ENCODE measurements at regions not wholly inside any gene's neighbourhood (a gene's known extent, or its start where the extent isn't known, plus 50 kb on each side); places are given as distances from the start of the nearest gene placed in this dataset.
"Not testable (repeated sequence)": the region's sequence is repeated elsewhere in the genome, so short reads cannot be mapped to it uniquely, and the experiment has no call there.

DNA sequence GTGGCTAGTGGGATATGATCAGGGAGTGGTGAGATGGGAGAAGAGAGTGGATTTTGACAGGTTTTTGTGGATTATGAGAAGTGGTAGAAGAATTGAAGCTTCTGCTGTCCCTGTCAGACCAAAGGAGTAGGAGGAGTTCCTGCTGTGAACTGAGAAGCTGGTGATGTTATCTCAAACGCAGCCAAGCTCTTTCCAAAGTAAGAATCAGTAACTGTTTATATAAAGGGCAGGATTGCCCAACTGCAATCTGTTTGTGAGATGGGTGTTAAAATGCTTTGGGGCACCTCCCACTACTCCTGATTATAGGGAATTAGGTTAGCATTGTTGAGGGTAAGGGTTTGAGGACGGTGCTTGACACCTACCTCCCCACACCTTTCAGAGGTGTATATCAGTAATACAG, 60.5 kb upstream of the USP25 start:
- no peak for DNase-seq (ENCODE audit: low read depth in 2 of 2)

DNA sequence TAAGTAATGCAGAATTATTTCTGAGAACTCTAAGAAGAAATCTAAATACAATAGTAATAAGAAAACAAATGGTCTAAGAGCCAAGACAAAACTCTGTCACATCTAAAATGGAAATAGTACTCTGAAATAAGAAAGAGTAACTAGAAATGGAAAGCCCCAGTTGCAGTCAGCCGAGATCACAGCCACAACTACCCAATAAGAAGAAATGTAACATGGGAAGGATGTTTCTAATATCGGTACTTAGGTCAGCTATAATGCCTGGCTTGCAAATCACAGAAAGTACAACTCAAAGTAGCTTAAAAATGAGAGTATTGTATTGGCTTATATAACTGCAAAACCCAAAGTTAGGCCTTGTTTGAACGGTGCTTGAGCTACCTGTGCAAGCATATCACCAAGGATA, 58.6 kb upstream of the USP25 start:
- no peak for DNase-seq (ENCODE audit: low read depth in 2 of 2)

GRCh38 chr21:15672578-15672977, 57.2 kb upstream of the USP25 start:
- not testable (repeated sequence) for DNase-seq (ENCODE audit: low read depth in 2 of 2)

- DNase-seq (ENCODE audit: low read depth in 2 of 2), result no peak
Observed at GRCh38 chr21:15676935-15677334, 52.8 kb upstream of the USP25 start.

GRCh38 chr21:15679630-15680029, 50.2 kb upstream of the USP25 start:
- no peak for DNase-seq (ENCODE audit: low read depth in 2 of 2)
